ENCODE measurements at regions not wholly inside any gene's neighbourhood (a gene's known extent, or its start where the extent isn't known, plus 50 kb on each side); places are given as distances from the start of the nearest gene placed in this dataset.
A peak's percentile ranks its signal among the peaks of the same experiment; 100 is the strongest.

- DNase-seq (ENCODE audit: extremely low read depth, low read depth), result no peak
These were observed 250.8 kb upstream of the RPL38 start for GRCh38 chr17:73952480-73953205.

GRCh38 chr17:73953206-73954033 lies 250.1 kb upstream of the RPL38 start:
- DNase-seq (ENCODE audit: extremely low read depth, low read depth), result no peak
- TF ChIP-seq, protein P1, sequence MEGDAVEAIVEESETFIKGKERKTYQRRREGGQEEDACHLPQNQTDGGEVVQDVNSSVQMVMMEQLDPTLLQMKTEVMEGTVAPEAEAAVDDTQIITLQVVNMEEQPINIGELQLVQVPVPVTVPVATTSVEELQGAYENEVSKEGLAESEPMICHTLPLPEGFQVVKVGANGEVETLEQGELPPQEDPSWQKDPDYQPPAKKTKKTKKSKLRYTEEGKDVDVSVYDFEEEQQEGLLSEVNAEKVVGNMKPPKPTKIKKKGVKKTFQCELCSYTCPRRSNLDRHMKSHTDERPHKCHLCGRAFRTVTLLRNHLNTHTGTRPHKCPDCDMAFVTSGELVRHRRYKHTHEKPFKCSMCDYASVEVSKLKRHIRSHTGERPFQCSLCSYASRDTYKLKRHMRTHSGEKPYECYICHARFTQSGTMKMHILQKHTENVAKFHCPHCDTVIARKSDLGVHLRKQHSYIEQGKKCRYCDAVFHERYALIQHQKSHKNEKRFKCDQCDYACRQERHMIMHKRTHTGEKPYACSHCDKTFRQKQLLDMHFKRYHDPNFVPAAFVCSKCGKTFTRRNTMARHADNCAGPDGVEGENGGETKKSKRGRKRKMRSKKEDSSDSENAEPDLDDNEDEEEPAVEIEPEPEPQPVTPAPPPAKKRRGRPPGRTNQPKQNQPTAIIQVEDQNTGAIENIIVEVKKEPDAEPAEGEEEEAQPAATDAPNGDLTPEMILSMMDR (IDR thresholded peaks at IDR 0.05; ENCODE audit: low read depth, low read length), result no peak

More at GRCh38 chr17:73952480-73953205, 250.8 kb upstream of the RPL38 start:
- TF ChIP-seq, protein P1 (IDR thresholded peaks at IDR 0.05; ENCODE audit: low read depth, low read length), result no peak

DNA sequence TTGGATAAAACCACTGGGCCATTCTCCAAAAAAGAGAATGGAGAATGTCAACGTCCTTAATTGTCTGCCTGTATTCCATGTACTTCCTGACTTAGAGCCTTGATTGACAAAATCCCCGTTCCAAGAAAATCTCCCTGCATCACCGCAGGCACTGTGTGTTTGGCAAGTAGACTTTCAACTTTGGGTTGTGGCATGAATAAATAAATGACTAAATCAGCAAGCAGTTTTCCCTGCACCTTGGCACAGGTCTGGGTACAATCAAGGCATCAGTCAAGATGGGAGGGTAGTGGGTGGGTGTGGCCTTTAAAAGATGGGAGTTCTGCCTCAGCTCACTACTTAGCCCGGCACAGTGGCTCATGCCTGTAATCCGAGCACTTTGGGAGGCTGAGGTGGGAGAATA lies 248.5 kb upstream of the RPL38 start:
- DNase-seq (ENCODE audit: extremely low read depth, low read depth), result no peak
- TF ChIP-seq, protein P1 (IDR thresholded peaks at IDR 0.05; ENCODE audit: low read depth, low read length), result no peak

DNA sequence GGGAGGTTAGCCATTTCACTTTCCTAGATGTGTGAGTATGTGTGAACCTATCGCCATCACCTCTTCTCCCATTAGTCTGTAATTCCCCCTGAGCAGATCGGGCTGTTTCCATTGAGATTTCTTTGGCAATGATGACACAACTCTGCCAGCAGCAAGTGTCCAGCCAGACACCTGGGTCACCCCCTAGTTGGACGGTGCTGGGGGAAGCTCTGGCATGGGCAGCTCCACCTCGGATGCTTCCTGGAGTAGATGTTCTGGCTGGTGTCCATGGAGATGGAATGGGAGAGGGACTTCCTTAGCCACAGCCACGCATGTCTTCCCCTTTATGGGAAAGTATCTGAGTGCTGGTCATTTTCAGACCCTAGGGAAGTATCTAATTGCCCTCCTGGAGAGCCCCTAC lies 247.9 kb upstream of the RPL38 start:
- TF ChIP-seq, protein P1 (IDR thresholded peaks at IDR 0.05; ENCODE audit: low read depth, low read length), result no peak
- DNase-seq (ENCODE audit: extremely low read depth, low read depth), result no peak

GRCh38 chr17:73956169-73956568 lies 247.3 kb upstream of the RPL38 start:
- TF ChIP-seq, protein P1 (IDR thresholded peaks at IDR 0.05; ENCODE audit: low read depth, low read length), result no peak
- no peak for DNase-seq (ENCODE audit: extremely low read depth, low read depth)

GRCh38 chr17:73956595-73957465 lies 246.6 kb upstream of the RPL38 start:
- no peak for DNase-seq (ENCODE audit: extremely low read depth, low read depth)

More at GRCh38 chr17:73956595-73957465, 246.6 kb upstream of the RPL38 start:
- TF ChIP-seq, protein P1 (IDR thresholded peaks at IDR 0.05; ENCODE audit: low read depth, low read length), result peak; percentile 17
